Pancreas (tissue), 10 donors: ENCODE measurements at regions not wholly inside any gene's neighbourhood (a gene's known extent, or its start where the extent isn't known, plus 50 kb on each side); places are given as distances from the start of the nearest gene placed in this dataset.

Source experiments
- ATAC-seq, 4 donors: fragments of 200-7000 bp; cut with Tn5 transposase; one replicate each; pipeline versions ENCODE4 v1.8.0 to v1.9.1; 2020; ENCODE audit warnings: mild to moderate bottlenecking in 4 of 4, moderate library complexity in 4 of 4
- DNase-seq, 6 donors: peaks; one replicate each; pipeline ENCODE4 v3.0.0-alpha.2; 2020
- FAIRE-seq: peaks from 2 replicates; lab custom pipeline; 2012; peaks lifted over from hg19 to GRCh38; lab: Jason Lieb, UNC
- H3K27ac ChIP-seq, 4 donors: fragments of 200-600 bp; sonication (generic); 1 replicate in 3 of 4; 2 replicates in 1 of 4; pipeline versions ENCODE4 v1.5.0 to v1.8.0; 2020
- H3K27me3 ChIP-seq, 4 donors: fragments of 200-600 bp; one replicate each; pipeline ENCODE4 v1.8.0; 2021
- H3K36me3 ChIP-seq, 3 donors: fragments of 200-600 bp; sonication (generic) in 1 of 3; one replicate each; pipeline versions ENCODE4 v1.5.0 to v1.8.0; 2020 to 2021
- H3K4me1 ChIP-seq, 3 donors: fragments of 200-600 bp; one replicate each; pipeline ENCODE4 v1.8.0; 2021
- H3K4me3 ChIP-seq, 4 donors: fragments of 200-600 bp; sonication (generic) in 2 of 4; one replicate each; pipeline versions ENCODE4 v1.5.0 to v1.8.0; 2020 to 2021
- H3K9me3 ChIP-seq, 4 donors: fragments of 200-600 bp; one replicate each; pipeline ENCODE4 v1.8.0; 2021
- CTCF ChIP-seq, 4 donors: fragments of 200-600 bp; sonication (generic) in 3 of 4; IDR thresholded peaks; one replicate each; pipeline versions ENCODE4 v1.5.0 to v1.8.0; 2021; ENCODE audit warnings: antibody characterized with exemption in 4 of 4
- WGBS, 2 donors: extraction: QIAGEN DNeasy Blood & Tissue Kit; methylation state at CpG; one replicate each; pipeline ENCODE4 v1.1.7; 2013; 5-methylcytosine and 5-hydroxymethylcytosine counted together
- intact Hi-C, 3 donors: fragments of 100-400 bp; cut with DNase I; formaldehyde crosslinking; loops; one replicate each; pipeline versions ENCODE4 v1.11.1 to v1.14.2; 2022
- donor health status: healthy with polysubstance abuse.
- donor health status: DM: no; HTN: no; CAD: no; lungs with moderate emphysema.
- donor health status: DM: no; HTN: no; CAD: no.
- donor health status: control.
- donor health status: control.
- donor health status: Bipolar disorder and iron deficiency.
- donor health status: DM: yes; HTN: yes; CAD: no.
- donor health status: DM: no; HTN: no; CAD: no.
- donor health status: DM: no; HTN: no; CAD: no.
- donor health status: DM: yes; HTN: yes; CAD: no.

- no peak for FAIRE-seq
- no peaks in the 10 kb centered on the region for H3K9me3 ChIP-seq
- 35 to 44% methylated on average over 5 of the region's 5 CpGs for WGBS, 2 donors
Observed at GRCh38 chr18:70522183-70522680, 233.4 kb downstream of the SOCS6 start.

DNA sequence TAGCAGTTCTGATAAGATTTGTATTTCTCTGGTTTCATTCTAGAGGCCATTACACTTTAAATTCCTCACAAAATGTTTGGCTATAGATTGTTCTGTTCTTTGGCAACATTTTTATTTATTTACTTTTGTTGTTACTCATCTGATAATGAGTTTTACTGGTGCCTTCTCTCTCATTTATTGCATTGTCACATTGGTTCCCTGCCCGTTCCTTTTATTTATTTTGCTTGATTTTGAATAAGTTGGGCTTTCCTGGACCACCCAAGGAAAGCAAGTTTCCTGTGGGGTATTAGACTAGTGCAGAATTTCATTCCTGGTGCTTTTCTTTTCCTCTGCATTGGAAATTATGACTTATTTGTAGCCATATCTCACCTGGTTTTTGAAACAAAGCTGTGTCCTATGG, 232.0 kb downstream of the SOCS6 start:
- WGBS, 2 donors: 39 to 40% methylated on average over 1 of the region's 1 CpG
- no peak for TF ChIP-seq CTCF (IDR thresholded peaks at IDR 0.05)
- intact Hi-C loops: no loop called here
- Histone ChIP-seq H3K4me3 (no peak overlapping the region), H3K4me1 (no peaks in the 10 kb centered on the region), H3K9me3 (no peaks in the 10 kb centered on the region), H3K27ac (no peak overlapping the region), H3K36me3 (no peaks in the 10 kb centered on the region), H3K27me3 (no peaks in the 10 kb centered on the region)
- no peak for DNase-seq
- FAIRE-seq: no peak
- ATAC-seq: no peak

More at GRCh38 chr18:70522183-70522680, 233.4 kb downstream of the SOCS6 start:
- ATAC-seq (no peak), DNase-seq (no peak)
- Histone ChIP-seq H3K27ac (no peak overlapping the region), H3K4me1 (no peaks in the 10 kb centered on the region), H3K27me3 (no peaks in the 10 kb centered on the region), H3K36me3 (no peaks in the 10 kb centered on the region), H3K4me3 (no peak overlapping the region)
- intact Hi-C loops: no loop called here
- no peak for TF ChIP-seq CTCF (IDR thresholded peaks at IDR 0.05)

DNA sequence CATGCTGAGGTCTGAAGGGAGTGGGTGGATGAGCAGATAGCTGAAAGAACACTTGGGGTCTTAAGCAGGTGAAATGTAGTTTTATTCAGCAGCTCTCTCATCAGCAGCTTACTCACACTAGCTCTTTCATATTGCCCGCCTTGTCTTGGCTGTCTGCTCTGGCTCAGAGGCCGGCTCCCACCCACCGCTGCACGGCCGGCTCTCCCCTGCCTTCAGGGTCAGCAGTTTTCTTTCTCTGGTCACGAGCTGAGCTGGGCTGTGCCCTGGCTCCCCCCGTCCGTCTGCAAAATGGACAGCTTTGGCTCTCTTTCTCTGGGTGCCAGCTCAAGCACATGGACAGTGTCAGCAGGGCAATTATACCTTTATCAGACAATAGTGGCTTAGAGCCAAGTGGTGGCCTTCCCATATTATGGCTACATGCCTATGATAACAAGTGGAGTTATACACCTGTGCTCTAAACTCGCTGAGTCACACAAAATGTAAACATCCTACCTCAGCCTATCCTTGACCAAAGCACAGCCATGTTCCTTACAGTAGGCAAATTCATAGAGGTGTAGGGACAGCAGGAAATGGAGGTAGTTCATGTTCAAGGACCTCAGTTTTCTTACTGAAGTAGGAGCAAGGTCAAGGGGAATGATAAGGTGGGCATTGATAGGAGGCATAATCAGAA, 224.8 kb downstream of the SOCS6 start:
- no peak for TF ChIP-seq CTCF (IDR thresholded peaks at IDR 0.05)
- ATAC-seq (no peak), FAIRE-seq (no peak), DNase-seq (peak in 1 of 6 donors; percentile 29)
- Histone ChIP-seq H3K27ac (no peak overlapping the region), H3K4me1 (no peaks in the 10 kb centered on the region), H3K9me3 (no peaks in the 10 kb centered on the region), H3K36me3 (no peaks in the 10 kb centered on the region), H3K27me3 (no peaks in the 10 kb centered on the region), H3K4me3 (no peak overlapping the region)
- intact Hi-C loops: no loop called here
- 55 to 62% methylated on average over 9 of the region's 9 CpGs for WGBS, 2 donors

- intact Hi-C loops: no loop called here
- TF ChIP-seq CTCF (IDR thresholded peaks at IDR 0.05): no peak
- Histone ChIP-seq H3K4me3 (no peak overlapping the region), H3K27me3 (peaks cover 0 to 12% (median 0%) of the 10 kb centered on the region in 4 donors), H3K27ac (no peak overlapping the region), H3K9me3 (no peaks in the 10 kb centered on the region), H3K4me1 (no peaks in the 10 kb centered on the region), H3K36me3 (no peaks in the 10 kb centered on the region)
- DNase-seq (no peak), ATAC-seq (no peak), FAIRE-seq (no peak)
- 52 to 67% methylated on average over 4 of the region's 4 CpGs for WGBS, 2 donors
Observed at GRCh38 chr18:70507970-70508369, 219.1 kb downstream of the SOCS6 start.

GRCh38 chr18:70506511-70506910, 217.7 kb downstream of the SOCS6 start:
- peaks cover 0 to 15% (median 0%) of the 10 kb centered on the region in 4 donors for H3K27me3 ChIP-seq
- WGBS, 2 donors: 33 to 54% methylated on average over 4 of the region's 4 CpGs
- no peak overlapping the region for H3K4me3 ChIP-seq
- FAIRE-seq (no peak), ATAC-seq (no peak), DNase-seq (no peak)
- H3K9me3 ChIP-seq: no peaks in the 10 kb centered on the region
- intact Hi-C loops: no loop called here
- TF ChIP-seq CTCF (IDR thresholded peaks at IDR 0.05): no peak
- no peak overlapping the region for H3K27ac ChIP-seq
- no peaks in the 10 kb centered on the region for H3K36me3 ChIP-seq
- no peaks in the 10 kb centered on the region for H3K4me1 ChIP-seq
